MM.1S (cell line): ENCODE measurements at regions not wholly inside any gene's neighbourhood (a gene's known extent, or its start where the extent isn't known, plus 50 kb on each side); places are given as distances from the start of the nearest gene placed in this dataset.

Source experiments
- DNase-seq: peaks from one replicate; pipeline ENCODE4 v3.0.0-alpha.2; 2015
- H2AFZ ChIP-seq: fragments of 300-600 bp; sonication (generic); 2 replicates; pipeline ENCODE4 v1.6.0; 2016; ENCODE audit warnings: antibody characterized with exemption, low read length
- H3F3A ChIP-seq: fragments of 300-600 bp; sonication (generic); 2 replicates; pipeline ENCODE4 v1.6.1; 2016; ENCODE audit warnings: mild to moderate bottlenecking, antibody characterized with exemption, low read length, moderate library complexity, mixed read lengths; ENCODE audit not compliant: insufficient read depth
- H3K27ac ChIP-seq: fragments of 300-600 bp; sonication (generic); 2 replicates; pipeline ENCODE4 v1.5.1; 2016; ENCODE audit warnings: mild to moderate bottlenecking, low read length
- H3K27me3 ChIP-seq: fragments of 300-600 bp; sonication (generic); replicated peaks from 2 replicates; pipeline ENCODE4 v1.6.0; 2016; ENCODE audit warnings: low read length; ENCODE audit not compliant: insufficient read depth
- H3K36me3 ChIP-seq: fragments of 300-600 bp; sonication (generic); replicated peaks from 2 replicates; pipeline ENCODE4 v1.6.1; 2016; ENCODE audit warnings: mild to moderate bottlenecking, low read length, mixed read lengths; ENCODE audit not compliant: insufficient read depth
- H3K4me1 ChIP-seq: fragments of 300-600 bp; sonication (generic); 2 replicates; pipeline ENCODE4 v1.6.1; 2016; ENCODE audit warnings: low read length, mixed read lengths
- H3K4me2 ChIP-seq: fragments of 300-600 bp; sonication (generic); 2 replicates; pipeline ENCODE4 v1.6.0; 2016; ENCODE audit warnings: low read depth, low read length
- H3K4me3 ChIP-seq: fragments of 300-600 bp; sonication (generic); 2 replicates; pipeline ENCODE4 v1.5.1; 2016; ENCODE audit warnings: low read length, mixed read lengths
- H3K79me2 ChIP-seq: fragments of 300-600 bp; sonication (generic); 2 replicates; pipeline ENCODE4 v1.6.1; 2016; ENCODE audit warnings: mixed run types, low read length, mixed read lengths
- H3K9ac ChIP-seq: fragments of 300-600 bp; sonication (generic); 2 replicates; pipeline ENCODE4 v1.6.1; 2016; ENCODE audit warnings: low read length, mixed read lengths
- H3K9me2 ChIP-seq: fragments of 300-600 bp; sonication (generic); replicated peaks from 2 replicates; pipeline ENCODE4 v1.6.1; 2016; ENCODE audit warnings: mild to moderate bottlenecking, low read length, mixed read lengths; ENCODE audit not compliant: insufficient read depth
- H3K9me3 ChIP-seq: fragments of 300-600 bp; sonication (generic); replicated peaks from 2 replicates; pipeline ENCODE4 v1.6.1; 2016; ENCODE audit warnings: mild to moderate bottlenecking, low read length, mixed read lengths; ENCODE audit not compliant: insufficient read depth
- H4K20me1 ChIP-seq: fragments of 300-600 bp; sonication (generic); 2 replicates; pipeline ENCODE4 v1.6.1; 2016; ENCODE audit warnings: mild to moderate bottlenecking, low read length, moderate library complexity, mixed read lengths; ENCODE audit not compliant: insufficient read depth
- CTCF ChIP-seq: fragments of 300-600 bp; sonication (generic); IDR thresholded peaks from 2 replicates; pipeline ENCODE4 v1.5.1; 2016; ENCODE audit warnings: antibody characterized with exemption, low read length, mixed read lengths
- EZH2 ChIP-seq: fragments of 300-600 bp; sonication (generic); optimal IDR thresholded peaks from 2 replicates; pipeline ENCODE3; 2017; ENCODE audit warnings: low read depth, mild to moderate bottlenecking, antibody characterized with exemption, low read length, mixed read lengths
- EZH2phosphoT487 ChIP-seq: fragments of 300-600 bp; sonication (generic); IDR thresholded peaks from 2 replicates; pipeline ENCODE4 v1.6.1; 2018; ENCODE audit warnings: antibody characterized with exemption, low read length

- Histone ChIP-seq H3K9ac (no peak overlapping the region), H2AFZ (no peak overlapping the region), H3K4me3 (no peak overlapping the region), H3K4me2 (no peak overlapping the region), H3K27me3 (no peaks in the 10 kb centered on the region), H3K9me2 (no peaks in the 10 kb centered on the region), H3K9me3 (no peaks in the 10 kb centered on the region), H3K27ac (no peak overlapping the region), H3K79me2 (no peaks in the 10 kb centered on the region), H3K4me1 (peaks cover 10% of the 10 kb centered on the region), H3K36me3 (no peaks in the 10 kb centered on the region), H4K20me1 (no peaks in the 10 kb centered on the region), H3F3A (no peaks in the 10 kb centered on the region)
- TF ChIP-seq EZH2, result no peak
- no peak for TF ChIP-seq CTCF
- TF ChIP-seq EZH2phosphoT487, result no peak
- no peak for DNase-seq
Observed at GRCh38 chr2:220560192-220560591, 932.8 kb downstream of the SLC4A3 start.

GRCh38 chr2:220562375-220563140 is 935.1 kb downstream of the SLC4A3 start:
- Histone ChIP-seq H4K20me1 (no peaks in the 10 kb centered on the region), H3K4me1 (no peaks in the 10 kb centered on the region), H3K9ac (no peak overlapping the region), H3K9me3 (no peaks in the 10 kb centered on the region), H3K4me3 (no peak overlapping the region), H3K79me2 (no peaks in the 10 kb centered on the region), H3K9me2 (no peaks in the 10 kb centered on the region), H2AFZ (no peak overlapping the region), H3K4me2 (no peak overlapping the region), H3F3A (no peaks in the 10 kb centered on the region), H3K36me3 (no peaks in the 10 kb centered on the region), H3K27me3 (no peaks in the 10 kb centered on the region), H3K27ac (no peak overlapping the region)
- DNase-seq, result no peak
- no peak for TF ChIP-seq EZH2phosphoT487
- no peak for TF ChIP-seq CTCF
- no peak for TF ChIP-seq EZH2

GRCh38 chr2:220568296-220568695 is 940.9 kb downstream of the SLC4A3 start:
- H3K79me2 ChIP-seq, result no peaks in the 10 kb centered on the region
- no peaks in the 10 kb centered on the region for H3K9me3 ChIP-seq
- DNase-seq, result no peak
- H3K4me1 ChIP-seq, result no peaks in the 10 kb centered on the region
- no peak overlapping the region for H2AFZ ChIP-seq
- H4K20me1 ChIP-seq, result no peaks in the 10 kb centered on the region
- H3F3A ChIP-seq, result no peaks in the 10 kb centered on the region
- no peak overlapping the region for H3K4me2 ChIP-seq
- no peaks in the 10 kb centered on the region for H3K27me3 ChIP-seq
- no peak overlapping the region for H3K4me3 ChIP-seq
- H3K9me2 ChIP-seq, result no peaks in the 10 kb centered on the region
- H3K9ac ChIP-seq, result no peak overlapping the region
- no peak overlapping the region for H3K27ac ChIP-seq
- TF ChIP-seq EZH2phosphoT487 (no peak), CTCF (no peak), EZH2 (no peak)
- H3K36me3 ChIP-seq, result no peaks in the 10 kb centered on the region
